Neural progenitor cell (in vitro differentiated cells): ENCODE measurements at regions not wholly inside any gene's neighbourhood (a gene's known extent, or its start where the extent isn't known, plus 50 kb on each side); places are given as distances from the start of the nearest gene placed in this dataset.

Source experiments
- EZH2 ChIP-seq: fragments of 200-600 bp; sonication (generic); IDR thresholded peaks from 2 replicates; pipeline ENCODE4 v1.6.1; 2017; ENCODE audit warnings: antibody characterized with exemption, mild to moderate bottlenecking, moderate library complexity
- EZH2phosphoT487 ChIP-seq: fragments of 200-600 bp; sonication (generic); IDR thresholded peaks from 2 replicates; pipeline ENCODE4 v1.6.1; 2017; ENCODE audit warnings: antibody characterized with exemption
- TF ChIP-seq, protein P1 (sequence below): fragments of 200-600 bp; sonication (generic); IDR thresholded peaks from 2 replicates; pipeline ENCODE4 v1.5.1; 2017; ENCODE audit warnings: antibody characterized with exemption, mild to moderate bottlenecking

DNA sequence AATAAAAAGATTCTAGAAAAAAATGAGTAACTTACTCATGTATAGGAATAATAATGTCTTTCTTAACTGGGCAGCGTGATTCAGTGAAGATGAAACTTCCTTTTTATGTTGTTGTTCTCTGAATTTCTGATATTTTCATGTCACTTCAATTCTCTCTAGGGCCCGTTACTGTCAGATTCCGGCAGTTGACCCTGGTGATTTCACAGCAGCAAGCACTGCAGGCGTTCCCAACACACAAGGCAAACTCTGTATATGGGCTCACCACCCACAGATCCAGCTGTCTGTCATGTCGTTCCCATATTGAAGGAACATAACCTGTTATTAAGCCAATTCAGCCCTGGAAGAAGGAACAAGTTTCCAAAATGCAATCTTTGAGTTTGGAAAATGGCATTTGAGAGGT, 288.3 kb upstream of the GALNTL6 start:
- no peak for TF ChIP-seq EZH2phosphoT487
- TF ChIP-seq, protein P1, sequence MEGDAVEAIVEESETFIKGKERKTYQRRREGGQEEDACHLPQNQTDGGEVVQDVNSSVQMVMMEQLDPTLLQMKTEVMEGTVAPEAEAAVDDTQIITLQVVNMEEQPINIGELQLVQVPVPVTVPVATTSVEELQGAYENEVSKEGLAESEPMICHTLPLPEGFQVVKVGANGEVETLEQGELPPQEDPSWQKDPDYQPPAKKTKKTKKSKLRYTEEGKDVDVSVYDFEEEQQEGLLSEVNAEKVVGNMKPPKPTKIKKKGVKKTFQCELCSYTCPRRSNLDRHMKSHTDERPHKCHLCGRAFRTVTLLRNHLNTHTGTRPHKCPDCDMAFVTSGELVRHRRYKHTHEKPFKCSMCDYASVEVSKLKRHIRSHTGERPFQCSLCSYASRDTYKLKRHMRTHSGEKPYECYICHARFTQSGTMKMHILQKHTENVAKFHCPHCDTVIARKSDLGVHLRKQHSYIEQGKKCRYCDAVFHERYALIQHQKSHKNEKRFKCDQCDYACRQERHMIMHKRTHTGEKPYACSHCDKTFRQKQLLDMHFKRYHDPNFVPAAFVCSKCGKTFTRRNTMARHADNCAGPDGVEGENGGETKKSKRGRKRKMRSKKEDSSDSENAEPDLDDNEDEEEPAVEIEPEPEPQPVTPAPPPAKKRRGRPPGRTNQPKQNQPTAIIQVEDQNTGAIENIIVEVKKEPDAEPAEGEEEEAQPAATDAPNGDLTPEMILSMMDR: no peak
- TF ChIP-seq EZH2: no peak
